ENCODE measurements at regions not wholly inside any gene's neighbourhood (a gene's known extent, or its start where the extent isn't known, plus 50 kb on each side); places are given as distances from the start of the nearest gene placed in this dataset.

DNA sequence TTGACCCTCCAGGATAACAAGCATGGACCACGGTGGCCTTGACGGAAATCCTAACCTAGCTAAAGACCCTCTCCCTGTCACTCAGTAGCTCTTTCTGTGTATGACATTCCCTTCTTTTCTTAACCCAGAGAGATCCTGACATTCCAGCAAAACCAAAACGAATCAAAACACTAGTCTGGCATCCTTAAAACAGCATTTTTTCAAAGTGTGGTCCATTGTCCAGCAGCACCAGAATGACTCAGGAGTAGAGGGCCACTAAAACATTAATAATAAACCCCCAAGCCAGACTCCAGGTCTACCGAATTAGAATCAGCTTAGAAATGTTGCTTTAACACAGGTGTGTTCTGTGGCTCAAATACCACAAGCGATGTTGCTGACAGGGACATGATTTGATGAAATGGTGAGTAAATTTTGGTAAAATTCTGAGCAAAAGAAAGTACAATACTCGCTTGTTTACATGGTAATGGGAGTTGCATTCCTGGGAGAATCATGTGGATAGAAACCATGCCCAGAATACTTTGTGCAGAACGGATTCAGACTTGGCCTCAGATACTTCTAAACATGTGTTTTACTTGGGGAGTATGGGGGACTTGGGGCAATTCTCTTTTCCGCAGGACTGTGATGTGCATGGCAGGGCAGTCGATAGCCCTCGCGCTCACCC lies 174.2 kb upstream of the KCNG1 start (continued):
- TF ChIP-seq CREB5 (CRISPR knock-in tag; IDR thresholded peaks at IDR 0.05; ENCODE audit: low read depth) (no peak), ZNF70 (CRISPR knock-in tag; IDR thresholded peaks at IDR 0.05) (no peak), TCF4 (CRISPR knock-in tag; IDR thresholded peaks at IDR 0.05; ENCODE audit: borderline replicate concordance) (no peak), ZFP30 (CRISPR knock-in tag; IDR thresholded peaks at IDR 0.05) (no peak), SNAI2 (CRISPR knock-in tag; IDR thresholded peaks at IDR 0.05) (no peak), ZFP3 (CRISPR knock-in tag; IDR thresholded peaks at IDR 0.05) (no peak), BACH2 (CRISPR knock-in tag; IDR thresholded peaks at IDR 0.05; ENCODE audit: borderline replicate concordance) (no peak)
- TF ChIP-seq, protein P1, sequence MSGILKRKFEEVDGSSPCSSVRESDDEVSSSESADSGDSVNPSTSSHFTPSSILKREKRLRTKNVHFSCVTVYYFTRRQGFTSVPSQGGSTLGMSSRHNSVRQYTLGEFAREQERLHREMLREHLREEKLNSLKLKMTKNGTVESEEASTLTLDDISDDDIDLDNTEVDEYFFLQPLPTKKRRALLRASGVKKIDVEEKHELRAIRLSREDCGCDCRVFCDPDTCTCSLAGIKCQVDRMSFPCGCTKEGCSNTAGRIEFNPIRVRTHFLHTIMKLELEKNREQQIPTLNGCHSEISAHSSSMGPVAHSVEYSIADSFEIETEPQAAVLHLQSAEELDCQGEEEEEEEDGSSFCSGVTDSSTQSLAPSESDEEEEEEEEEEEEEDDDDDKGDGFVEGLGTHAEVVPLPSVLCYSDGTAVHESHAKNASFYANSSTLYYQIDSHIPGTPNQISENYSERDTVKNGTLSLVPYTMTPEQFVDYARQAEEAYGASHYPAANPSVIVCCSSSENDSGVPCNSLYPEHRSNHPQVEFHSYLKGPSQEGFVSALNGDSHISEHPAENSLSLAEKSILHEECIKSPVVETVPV (CRISPR knock-in tag; IDR thresholded peaks at IDR 0.05) = no peak
- TF ChIP-seq, protein P2, sequence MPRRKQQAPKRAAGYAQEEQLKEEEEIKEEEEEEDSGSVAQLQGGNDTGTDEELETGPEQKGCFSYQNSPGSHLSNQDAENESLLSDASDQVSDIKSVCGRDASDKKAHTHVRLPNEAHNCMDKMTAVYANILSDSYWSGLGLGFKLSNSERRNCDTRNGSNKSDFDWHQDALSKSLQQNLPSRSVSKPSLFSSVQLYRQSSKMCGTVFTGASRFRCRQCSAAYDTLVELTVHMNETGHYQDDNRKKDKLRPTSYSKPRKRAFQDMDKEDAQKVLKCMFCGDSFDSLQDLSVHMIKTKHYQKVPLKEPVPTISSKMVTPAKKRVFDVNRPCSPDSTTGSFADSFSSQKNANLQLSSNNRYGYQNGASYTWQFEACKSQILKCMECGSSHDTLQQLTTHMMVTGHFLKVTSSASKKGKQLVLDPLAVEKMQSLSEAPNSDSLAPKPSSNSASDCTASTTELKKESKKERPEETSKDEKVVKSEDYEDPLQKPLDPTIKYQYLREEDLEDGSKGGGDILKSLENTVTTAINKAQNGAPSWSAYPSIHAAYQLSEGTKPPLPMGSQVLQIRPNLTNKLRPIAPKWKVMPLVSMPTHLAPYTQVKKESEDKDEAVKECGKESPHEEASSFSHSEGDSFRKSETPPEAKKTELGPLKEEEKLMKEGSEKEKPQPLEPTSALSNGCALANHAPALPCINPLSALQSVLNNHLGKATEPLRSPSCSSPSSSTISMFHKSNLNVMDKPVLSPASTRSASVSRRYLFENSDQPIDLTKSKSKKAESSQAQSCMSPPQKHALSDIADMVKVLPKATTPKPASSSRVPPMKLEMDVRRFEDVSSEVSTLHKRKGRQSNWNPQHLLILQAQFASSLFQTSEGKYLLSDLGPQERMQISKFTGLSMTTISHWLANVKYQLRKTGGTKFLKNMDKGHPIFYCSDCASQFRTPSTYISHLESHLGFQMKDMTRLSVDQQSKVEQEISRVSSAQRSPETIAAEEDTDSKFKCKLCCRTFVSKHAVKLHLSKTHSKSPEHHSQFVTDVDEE (CRISPR knock-in tag; IDR thresholded peaks at IDR 0.05) = no peak

GRCh38 chr20:51195990-51196389 lies 173.1 kb upstream of the KCNG1 start:
- ATAC-seq = no peak
- TF ChIP-seq CSDC2 (CRISPR knock-in tag; IDR thresholded peaks at IDR 0.05) (no peak), ZNF8 (CRISPR knock-in tag; IDR thresholded peaks at IDR 0.05) (no peak), OSR1 (CRISPR knock-in tag; IDR thresholded peaks at IDR 0.05) (no peak), SNAI2 (CRISPR knock-in tag; IDR thresholded peaks at IDR 0.05) (no peak), ZNF565 (CRISPR knock-in tag; conservative IDR thresholded peaks at IDR 0.05; ENCODE audit: low read depth) (no peak), ZNF70 (CRISPR knock-in tag; IDR thresholded peaks at IDR 0.05) (no peak), BACH2 (CRISPR knock-in tag; IDR thresholded peaks at IDR 0.05; ENCODE audit: borderline replicate concordance) (no peak)

- TF ChIP-seq CREB5 (CRISPR knock-in tag; IDR thresholded peaks at IDR 0.05; ENCODE audit: low read depth) = no peak
- no peak for TF ChIP-seq GLIS3 (CRISPR knock-in tag; IDR thresholded peaks at IDR 0.05)
- no peak for TF ChIP-seq ARNTL (CRISPR knock-in tag; IDR thresholded peaks at IDR 0.05; ENCODE audit: borderline replicate concordance, low read depth)
- ATAC-seq = no peak
Measured at GRCh38 chr20:51195419-51195901, 172.6 kb upstream of the KCNG1 start.

GRCh38 chr20:51193066-51193772 lies 170.3 kb upstream of the KCNG1 start:
- TF ChIP-seq ARNTL (CRISPR knock-in tag; IDR thresholded peaks at IDR 0.05; ENCODE audit: borderline replicate concordance, low read depth) (no peak), OSR1 (CRISPR knock-in tag; IDR thresholded peaks at IDR 0.05) (no peak), ZFP3 (CRISPR knock-in tag; IDR thresholded peaks at IDR 0.05) (no peak), CSDC2 (CRISPR knock-in tag; IDR thresholded peaks at IDR 0.05) (no peak)
- TF ChIP-seq, protein P1 (CRISPR knock-in tag; IDR thresholded peaks at IDR 0.05) = no peak
- ATAC-seq = no peak

All from SK-N-SH treated with all-trans-retinoic acid at 6 μM for 48 hours (cell line).